CD4-positive, alpha-beta T cell treated with Interleukin-2 at 100 ng/mL for 4 hours (primary cell): ENCODE measurements at regions not wholly inside any gene's neighbourhood (a gene's known extent, or its start where the extent isn't known, plus 50 kb on each side); places are given as distances from the start of the nearest gene placed in this dataset.
A peak's percentile ranks its signal among the peaks of the same experiment; 100 is the strongest.
"Not testable (repeated sequence)": the region's sequence is repeated elsewhere in the genome, so short reads cannot be mapped to it uniquely, and the experiment has no call there.

Source experiments
- DNase-seq: peaks from one replicate; pipeline ENCODE4 v3.0.0-alpha.2; 2020; ENCODE audit warnings: low spot score

GRCh38 chrX:65331371-65331770 is 203.2 kb downstream of the LAS1L start:
- no peak for DNase-seq

- no peak for DNase-seq
These were observed 234.3 kb downstream of the LAS1L start for GRCh38 chrX:65300104-65300809.

- DNase-seq: not testable (repeated sequence)
These were observed 251.7 kb downstream of the LAS1L start for GRCh38 chrX:65282905-65283304.

GRCh38 chrX:65273152-65273551 is 261.4 kb downstream of the LAS1L start:
- DNase-seq: no peak

- no peak for DNase-seq
These were observed 268.1 kb downstream of the LAS1L start for GRCh38 chrX:65266482-65266881.

GRCh38 chrX:65253817-65254216 is 277.6 kb upstream of the ZC4H2 start:
- no peak for DNase-seq

- no peak for DNase-seq
These were observed 264.9 kb upstream of the ZC4H2 start for GRCh38 chrX:65241059-65241721.

GRCh38 chrX:65203545-65203944 is 227.3 kb upstream of the ZC4H2 start:
- DNase-seq: no peak

GRCh38 chrX:65196758-65197360 is 220.6 kb upstream of the ZC4H2 start:
- no peak for DNase-seq

- no peak for DNase-seq
These were observed 219.4 kb upstream of the ZC4H2 start for GRCh38 chrX:65195621-65196020.

- no peak for DNase-seq
These were observed 218.3 kb upstream of the ZC4H2 start for GRCh38 chrX:65194547-65194946.

- not testable (repeated sequence) for DNase-seq
These were observed 187.1 kb upstream of the ZC4H2 start for GRCh38 chrX:65163325-65163724.

GRCh38 chrX:65148232-65148631 is 172.0 kb upstream of the ZC4H2 start:
- no peak for DNase-seq

GRCh38 chrX:65136424-65136823 is 160.2 kb upstream of the ZC4H2 start:
- DNase-seq: no peak

GRCh38 chrX:65127842-65128241 is 151.6 kb upstream of the ZC4H2 start:
- peak; percentile 3 for DNase-seq

GRCh38 chrX:65098851-65099250 is 122.6 kb upstream of the ZC4H2 start:
- no peak for DNase-seq

GRCh38 chrX:65093658-65094057 is 117.4 kb upstream of the ZC4H2 start:
- DNase-seq: no peak

GRCh38 chrX:65073233-65073632 is 97.0 kb upstream of the ZC4H2 start:
- DNase-seq: no peak

- DNase-seq: no peak
These were observed 96.3 kb upstream of the ZC4H2 start for GRCh38 chrX:65072590-65072989.

- DNase-seq: not testable (repeated sequence)
These were observed 82.4 kb upstream of the ZC4H2 start for GRCh38 chrX:65058626-65059025.

GRCh38 chrX:65045001-65045400 is 68.8 kb upstream of the ZC4H2 start:
- no peak for DNase-seq

- DNase-seq: no peak
These were observed 59.2 kb upstream of the ZC4H2 start for GRCh38 chrX:65035446-65035770.

- peak; percentile 79 for DNase-seq
These were observed 58.6 kb upstream of the ZC4H2 start, which contains the start of gene ZC3H12B for GRCh38 chrX:65034668-65035445. TSS of gene ZC3H12B (plus strand) at chrX:65034826.
